Glomerular visceral epithelial cell (primary cell): ENCODE measurements at regions not wholly inside any gene's neighbourhood (a gene's known extent, or its start where the extent isn't known, plus 50 kb on each side); places are given as distances from the start of the nearest gene placed in this dataset.

Experiments
- DNase-seq: peaks from one replicate; pipeline ENCODE4 v3.0.0-alpha.2; 2016; ENCODE audit errors: extremely low spot score

GRCh38 chr1:59171788-59172187 lies 125.1 kb upstream of the FGGY start:
- DNase-seq, result peak; percentile 9

- DNase-seq, result no peak
Measured at GRCh38 chr1:59172693-59173092, 124.2 kb upstream of the FGGY start.

- peak; percentile 28 for DNase-seq
Measured at GRCh38 chr1:59173721-59174120, 123.2 kb upstream of the FGGY start.

GRCh38 chr1:59176471-59176870 lies 120.4 kb upstream of the FGGY start:
- DNase-seq, result no peak

GRCh38 chr1:59177756-59178155 lies 119.1 kb upstream of the FGGY start:
- no peak for DNase-seq

- DNase-seq, result no peak
Measured at GRCh38 chr1:59178339-59179187, 118.3 kb upstream of the FGGY start.

- no peak for DNase-seq
Measured at GRCh38 chr1:59179673-59180072, 117.2 kb upstream of the FGGY start.

GRCh38 chr1:59180735-59181134 lies 116.2 kb upstream of the FGGY start:
- no peak for DNase-seq

GRCh38 chr1:59183749-59184317 lies 113.1 kb upstream of the FGGY start:
- no peak for DNase-seq

GRCh38 chr1:59184365-59184905 lies 112.5 kb upstream of the FGGY start:
- no peak for DNase-seq

- no peak for DNase-seq
Measured at GRCh38 chr1:59185163-59185860, 111.6 kb upstream of the FGGY start.

- no peak for DNase-seq
Measured at GRCh38 chr1:59186656-59187055, 110.2 kb upstream of the FGGY start.

- DNase-seq, result no peak
Measured at GRCh38 chr1:59188413-59189213, 108.3 kb upstream of the FGGY start.

- no peak for DNase-seq
Measured at GRCh38 chr1:59193443-59194093, 103.3 kb upstream of the FGGY start.

GRCh38 chr1:59194621-59195020 lies 102.3 kb upstream of the FGGY start:
- DNase-seq, result no peak

GRCh38 chr1:59195151-59195550 lies 101.7 kb upstream of the FGGY start:
- no peak for DNase-seq

GRCh38 chr1:59198564-59198963 lies 98.3 kb upstream of the FGGY start:
- DNase-seq, result no peak

GRCh38 chr1:59199147-59199546 lies 97.7 kb upstream of the FGGY start:
- no peak for DNase-seq

GRCh38 chr1:59199719-59200376 lies 97.0 kb upstream of the FGGY start:
- no peak for DNase-seq

GRCh38 chr1:59201341-59201740 lies 95.6 kb upstream of the FGGY start:
- DNase-seq, result no peak

GRCh38 chr1:59202455-59202854 lies 94.4 kb upstream of the FGGY start:
- no peak for DNase-seq
